ENCODE measurements at regions not wholly inside any gene's neighbourhood (a gene's known extent, or its start where the extent isn't known, plus 50 kb on each side); places are given as distances from the start of the nearest gene placed in this dataset.

GRCh38 chr22:49163258-49163959 lies 664.3 kb downstream of the BRD1 start:
- H3K9me3 Mint-ChIP-seq, result no peaks in the 10 kb centered on the region

GRCh38 chr22:49162841-49163240 lies 664.8 kb downstream of the BRD1 start:
- ATAC-seq (no peak), DNase-seq (no peak)
- no peaks in the 10 kb centered on the region for H3K4me1 ChIP-seq (ENCODE audit: control insufficient read depth, insufficient read depth, low read length)
- H3K27me3 Mint-ChIP-seq (ENCODE audit: low read depth in 2 of 2), result no peaks in the 10 kb centered on the region
- no peak overlapping the region for H3K27ac Mint-ChIP-seq
- H3K27ac ChIP-seq (ENCODE audit: low read length), result no peak overlapping the region
- no peaks in the 10 kb centered on the region for H3K36me3 ChIP-seq (ENCODE audit: control insufficient read depth, insufficient read depth, low read length)
- no peaks in the 10 kb centered on the region for H3K9me3 ChIP-seq (ENCODE audit: control insufficient read depth, insufficient read depth, low read length)
- no peaks in the 10 kb centered on the region for H3K27me3 ChIP-seq (ENCODE audit: control insufficient read depth, insufficient read depth, low read length)
- intact Hi-C loops (cut with micrococcal nuclease), result no loop called here
- no peak overlapping the region for H3K4me3 Mint-ChIP-seq
- WGBS (ENCODE audit: insufficient coverage), result 88% methylated on average over 16 of the region's 16 CpGs
- H3K4me3 ChIP-seq (ENCODE audit: low read length), result no peak overlapping the region
- H3K9me3 Mint-ChIP-seq, result no peaks in the 10 kb centered on the region
- no peaks in the 10 kb centered on the region for H3K4me1 Mint-ChIP-seq
- no peak for TF ChIP-seq CTCF (IDR thresholded peaks at IDR 0.05)
- H3K36me3 Mint-ChIP-seq, result no peaks in the 10 kb centered on the region

More at GRCh38 chr22:49163258-49163959, 664.3 kb downstream of the BRD1 start:
- H3K27ac Mint-ChIP-seq, result no peak overlapping the region
- no peaks in the 10 kb centered on the region for H3K4me1 Mint-ChIP-seq
- Histone ChIP-seq H3K4me1 (ENCODE audit: control insufficient read depth, insufficient read depth, low read length) (no peaks in the 10 kb centered on the region), H3K4me3 (ENCODE audit: low read length) (no peak overlapping the region), H3K36me3 (ENCODE audit: control insufficient read depth, insufficient read depth, low read length) (no peaks in the 10 kb centered on the region), H3K27me3 (ENCODE audit: control insufficient read depth, insufficient read depth, low read length) (no peaks in the 10 kb centered on the region), H3K27ac (ENCODE audit: low read length) (no peak overlapping the region), H3K9me3 (ENCODE audit: control insufficient read depth, insufficient read depth, low read length) (no peaks in the 10 kb centered on the region)
- H3K27me3 Mint-ChIP-seq (ENCODE audit: low read depth in 2 of 2), result no peaks in the 10 kb centered on the region
- no peak for ATAC-seq
- WGBS (ENCODE audit: insufficient coverage), result 86% methylated on average over 20 of the region's 20 CpGs
- intact Hi-C loops (cut with micrococcal nuclease), result no loop called here
- no peak for DNase-seq
- TF ChIP-seq CTCF (IDR thresholded peaks at IDR 0.05), result no peak
- no peak overlapping the region for H3K4me3 Mint-ChIP-seq
- H3K36me3 Mint-ChIP-seq, result no peaks in the 10 kb centered on the region

- Mint-ChIP-seq H3K4me1 (no peaks in the 10 kb centered on the region), H3K4me3 (no peak overlapping the region), H3K27ac (no peak overlapping the region), H3K9me3 (no peaks in the 10 kb centered on the region), H3K27me3 (ENCODE audit: low read depth in 2 of 2) (peaks cover 0 to 3% of the 10 kb centered on the region in 2 donors), H3K36me3 (no peaks in the 10 kb centered on the region)
- Histone ChIP-seq H3K4me1 (ENCODE audit: control insufficient read depth, insufficient read depth, low read length) (no peaks in the 10 kb centered on the region), H3K36me3 (ENCODE audit: control insufficient read depth, insufficient read depth, low read length) (no peaks in the 10 kb centered on the region), H3K27ac (ENCODE audit: low read length) (no peak overlapping the region), H3K4me3 (ENCODE audit: low read length) (no peak overlapping the region), H3K27me3 (ENCODE audit: control insufficient read depth, insufficient read depth, low read length) (no peaks in the 10 kb centered on the region), H3K9me3 (ENCODE audit: control insufficient read depth, insufficient read depth, low read length) (no peaks in the 10 kb centered on the region)
- no peak for TF ChIP-seq CTCF (IDR thresholded peaks at IDR 0.05)
- ATAC-seq, result no peak
- intact Hi-C loops (cut with micrococcal nuclease), result no loop called here
- no peak for DNase-seq
- 86% methylated on average over 25 of the region's 25 CpGs for WGBS (ENCODE audit: insufficient coverage)
Measured at GRCh38 chr22:49161002-49161850, 666.4 kb downstream of the BRD1 start.
